Parathyroid adenoma (tissue), 2 donors: ENCODE measurements at regions not wholly inside any gene's neighbourhood (a gene's known extent, or its start where the extent isn't known, plus 50 kb on each side); places are given as distances from the start of the nearest gene placed in this dataset.
A peak's percentile ranks its signal among the peaks of the same experiment; 100 is the strongest.

ENCODE experiments used
- H2AFZ ChIP-seq: fragments of 300-600 bp; sonication (generic); one replicate; pipeline ENCODE4 v1.7.0; 2017; ENCODE audit warnings: antibody characterized with exemption, mild to moderate bottlenecking
- H3K27ac ChIP-seq: fragments of 300-600 bp; sonication (generic); one replicate; pipeline ENCODE4 v1.7.0; 2017
- H3K27me3 ChIP-seq: fragments of 300-600 bp; sonication (generic); one replicate; pipeline ENCODE4 v1.7.0; 2017; ENCODE audit warnings: low read length; ENCODE audit not compliant: control insufficient read depth, insufficient read depth
- H3K36me3 ChIP-seq: fragments of 300-600 bp; sonication (generic); one replicate; pipeline ENCODE4 v1.7.0; 2017; ENCODE audit warnings: low read length; ENCODE audit not compliant: control insufficient read depth, insufficient read depth
- H3K4me1 ChIP-seq: fragments of 300-600 bp; sonication (generic); one replicate; pipeline ENCODE4 v1.7.0; 2017; ENCODE audit warnings: control low read depth
- H3K4me2 ChIP-seq: fragments of 300-600 bp; sonication (generic); one replicate; pipeline ENCODE4 v1.7.0; 2017; ENCODE audit warnings: low read length
- H3K4me3 ChIP-seq: fragments of 300-600 bp; sonication (generic); one replicate; pipeline ENCODE4 v1.7.0; 2017; ENCODE audit warnings: low read depth, low read length
- H3K79me2 ChIP-seq: fragments of 300-600 bp; sonication (generic); one replicate; pipeline ENCODE4 v1.7.0; 2017; ENCODE audit warnings: control low read depth
- H3K9ac ChIP-seq: fragments of 300-600 bp; sonication (generic); one replicate; pipeline ENCODE4 v1.7.0; 2017; ENCODE audit warnings: mild to moderate bottlenecking
- H3K9me3 ChIP-seq: fragments of 300-600 bp; sonication (generic); one replicate; pipeline ENCODE4 v1.7.0; 2017; ENCODE audit warnings: low read length; ENCODE audit not compliant: control insufficient read depth
- CTCF ChIP-seq: fragments of 300-600 bp; sonication (generic); IDR thresholded peaks from one replicate; pipeline ENCODE4 v1.7.0; 2017; ENCODE audit warnings: antibody characterized with exemption, mild to moderate bottlenecking
- donor health status: primary hyperparathyroidism.

DNA sequence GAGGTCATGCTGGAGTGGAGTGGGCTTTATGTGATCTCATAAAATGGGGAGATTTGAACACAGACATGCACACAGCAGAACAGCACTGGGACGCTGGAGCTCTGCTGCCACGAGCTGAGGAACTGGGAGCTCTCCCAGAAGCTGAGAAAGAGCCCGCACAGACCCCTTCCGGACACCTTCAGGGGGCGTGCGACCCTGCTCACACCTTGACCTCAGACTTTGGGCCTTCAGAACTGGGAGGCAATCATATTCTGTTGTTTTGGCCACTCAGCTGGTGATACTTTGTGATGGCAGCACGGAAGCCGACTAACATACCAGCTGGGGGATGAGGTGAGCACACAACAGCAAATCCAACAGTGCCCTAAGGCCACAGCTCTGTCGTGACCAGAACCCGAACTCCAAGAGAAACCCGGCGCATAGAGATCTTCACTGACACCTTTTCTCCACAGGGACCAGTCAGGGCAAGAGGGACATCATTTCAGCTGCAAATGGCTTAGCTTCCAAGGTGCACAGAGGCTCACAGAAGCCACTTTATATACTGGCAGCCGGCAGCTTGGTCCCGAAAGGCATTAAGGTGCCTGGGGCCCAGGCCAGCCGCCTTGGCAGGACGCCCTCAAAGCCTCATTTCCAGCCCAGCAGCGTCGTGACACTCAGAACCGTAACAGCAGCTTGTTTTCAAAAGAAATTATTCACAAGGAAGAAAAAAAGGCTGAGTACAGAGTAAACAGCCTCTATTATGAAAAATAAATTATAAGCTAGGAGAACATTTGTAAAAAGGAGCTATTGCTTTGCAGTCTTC lies 89.3 kb downstream of the RNASET2 start:
- H3K36me3 ChIP-seq: no peaks in the 10 kb centered on the region
- H3K4me2 ChIP-seq: no peak overlapping the region
- no peak overlapping the region for H3K4me3 ChIP-seq
- H3K27ac ChIP-seq: no peak overlapping the region
- H2AFZ ChIP-seq: no peak overlapping the region
- H3K79me2 ChIP-seq: no peaks in the 10 kb centered on the region
- H3K9me3 ChIP-seq: no peaks in the 10 kb centered on the region
- H3K9ac ChIP-seq: no peak overlapping the region
- TF ChIP-seq CTCF: no peak
- no peaks in the 10 kb centered on the region for H3K27me3 ChIP-seq
- H3K4me1 ChIP-seq: peaks cover under 1% of the 10 kb centered on the region

- no peaks in the 10 kb centered on the region for H3K36me3 ChIP-seq
- no peaks in the 10 kb centered on the region for H3K27me3 ChIP-seq
- no peak for TF ChIP-seq CTCF
- no peaks in the 10 kb centered on the region for H3K79me2 ChIP-seq
- H3K4me1 ChIP-seq: peaks cover 3% of the 10 kb centered on the region
- H3K4me2 ChIP-seq: no peak overlapping the region
- H3K4me3 ChIP-seq: no peak overlapping the region
- no peak overlapping the region for H3K9ac ChIP-seq
- no peak overlapping the region for H3K27ac ChIP-seq
- H2AFZ ChIP-seq: no peak overlapping the region
- H3K9me3 ChIP-seq: no peaks in the 10 kb centered on the region
These were observed 92.0 kb downstream of the RNASET2 start for GRCh38 chr6:166864333-166864732.

- Histone ChIP-seq H3K4me3 (peak overlapping the region; percentile 57), H3K79me2 (no peaks in the 10 kb centered on the region), H3K27ac (no peak overlapping the region), H3K9me3 (no peaks in the 10 kb centered on the region), H3K9ac (no peak overlapping the region), H3K27me3 (no peaks in the 10 kb centered on the region), H3K4me2 (peak overlapping the region; percentile 72), H2AFZ (peak overlapping the region; percentile 87), H3K4me1 (peaks cover 3% of the 10 kb centered on the region), H3K36me3 (no peaks in the 10 kb centered on the region)
- no peak for TF ChIP-seq CTCF
These were observed 93.3 kb downstream of the RNASET2 start for GRCh38 chr6:166862978-166863530.

- H3K9ac ChIP-seq: no peak overlapping the region
- peak overlapping the region; percentile 57 for H3K4me3 ChIP-seq
- no peaks in the 10 kb centered on the region for H3K9me3 ChIP-seq
- H2AFZ ChIP-seq: peak overlapping the region; percentile 87
- H3K36me3 ChIP-seq: no peaks in the 10 kb centered on the region
- peaks cover 3% of the 10 kb centered on the region for H3K4me1 ChIP-seq
- no peak overlapping the region for H3K27ac ChIP-seq
- H3K79me2 ChIP-seq: no peaks in the 10 kb centered on the region
- TF ChIP-seq CTCF: no peak
- H3K4me2 ChIP-seq: peak overlapping the region; percentile 72
- no peaks in the 10 kb centered on the region for H3K27me3 ChIP-seq
These were observed 93.9 kb downstream of the RNASET2 start for GRCh38 chr6:166862287-166862977.
